H9 (cell line): ENCODE measurements at regions not wholly inside any gene's neighbourhood (a gene's known extent, or its start where the extent isn't known, plus 50 kb on each side); places are given as distances from the start of the nearest gene placed in this dataset.
A peak's percentile ranks its signal among the peaks of the same experiment; 100 is the strongest.

Experiments used
- DNase-seq: peaks from one replicate; pipeline ENCODE4 v3.0.0-alpha.2; 2017
- H2AFZ ChIP-seq: one replicate; pipeline ENCODE4 v1.6.1; 2013; ENCODE audit warnings: mild to moderate bottlenecking, low read length, control low read depth, moderate library complexity
- H2AK5ac ChIP-seq: 2 replicates; pipeline ENCODE4 v1.6.1; 2013; ENCODE audit warnings: low read length, control low read depth, mixed read lengths; ENCODE audit not compliant: insufficient read length
- H2BK120ac ChIP-seq: one replicate; pipeline ENCODE4 v1.6.1; 2013; ENCODE audit warnings: low read depth, mild to moderate bottlenecking, low read length, control low read depth, inconsistent platforms; ENCODE audit not compliant: poor library complexity, severe bottlenecking
- H2BK12ac ChIP-seq: 2 replicates; pipeline ENCODE4 v1.6.1; 2013; ENCODE audit warnings: low read length, control low read depth, mixed read lengths, low read depth; ENCODE audit not compliant: insufficient read length
- H2BK15ac ChIP-seq: 2 replicates; pipeline ENCODE4 v1.6.1; 2013; ENCODE audit warnings: low read depth, low read length, control low read depth
- H2BK20ac ChIP-seq: one replicate; pipeline ENCODE4 v1.6.1; 2013; ENCODE audit warnings: low read depth, mild to moderate bottlenecking, low read length, control low read depth, inconsistent platforms; ENCODE audit not compliant: poor library complexity, severe bottlenecking
- H2BK5ac ChIP-seq: 2 replicates; pipeline ENCODE4 v1.6.1; 2013; ENCODE audit warnings: low read length, control low read depth, mixed read lengths; ENCODE audit not compliant: insufficient read length
- H3K14ac ChIP-seq: 2 replicates; pipeline ENCODE4 v1.6.1; 2013; ENCODE audit warnings: low read length, control low read depth; ENCODE audit not compliant: insufficient read depth
- H3K18ac ChIP-seq: 2 replicates; pipeline ENCODE4 v1.6.1; 2013; ENCODE audit warnings: low read depth, mild to moderate bottlenecking, mixed read lengths, low read length, control low read depth; ENCODE audit not compliant: insufficient read length
- H3K23ac ChIP-seq: 2 replicates; pipeline ENCODE4 v1.6.1; 2013; ENCODE audit warnings: low read length, control low read depth, mixed read lengths, low read depth; ENCODE audit not compliant: insufficient read length
- H3K23me2 ChIP-seq: 2 replicates; pipeline ENCODE4 v1.6.1; 2013; ENCODE audit warnings: low read depth, mild to moderate bottlenecking, mixed read lengths, low read length, control low read depth; ENCODE audit not compliant: insufficient read length, poor library complexity, severe bottlenecking
- H3K27ac ChIP-seq: 2 replicates; pipeline ENCODE4 v1.5.1; 2013; ENCODE audit warnings: low read length, control low read depth, mixed read lengths, low read depth; ENCODE audit not compliant: insufficient read length
- H3K27me3 ChIP-seq: 2 replicates; pipeline ENCODE4 v1.6.1; 2013; ENCODE audit warnings: low read length, control low read depth, inconsistent platforms; ENCODE audit not compliant: insufficient read depth
- H3K4ac ChIP-seq: 2 replicates; pipeline ENCODE4 v1.6.1; 2013; ENCODE audit warnings: low read depth, mild to moderate bottlenecking, control low read depth, inconsistent platforms, low read length, moderate library complexity
- H3K4me1 ChIP-seq: 2 replicates; pipeline ENCODE4 v1.6.1; 2013; ENCODE audit warnings: low read length, control low read depth, inconsistent platforms; ENCODE audit not compliant: insufficient read depth
- H3K4me2 ChIP-seq: 2 replicates; pipeline ENCODE4 v1.6.1; 2013; ENCODE audit warnings: low read length, control low read depth, mixed read lengths; ENCODE audit not compliant: insufficient read length, insufficient read depth
- H3K56ac ChIP-seq: 2 replicates; pipeline ENCODE4 v1.6.1; 2013; ENCODE audit warnings: low read depth, mild to moderate bottlenecking, mixed read lengths, low read length, control low read depth; ENCODE audit not compliant: insufficient read length
- H3K79me1 ChIP-seq: 2 replicates; pipeline ENCODE4 v1.6.1; 2013; ENCODE audit warnings: low read depth, mild to moderate bottlenecking, moderate library complexity, low read length, control low read depth, inconsistent platforms; ENCODE audit not compliant: insufficient read depth, poor library complexity, severe bottlenecking
- H3K79me2 ChIP-seq: 2 replicates; pipeline ENCODE4 v1.6.1; 2013; ENCODE audit warnings: low read length, control low read depth, inconsistent platforms; ENCODE audit not compliant: insufficient read depth
- H3K9ac ChIP-seq: 2 replicates; pipeline ENCODE4 v1.6.1; 2013; ENCODE audit warnings: low read length, control low read depth, mixed read lengths; ENCODE audit not compliant: insufficient read length; ENCODE audit errors: extremely low read depth
- H3K9me3 ChIP-seq: one replicate; pipeline ENCODE4 v1.6.1; 2013; ENCODE audit warnings: low read depth, low read length, inconsistent platforms; ENCODE audit not compliant: control insufficient read depth
- H3T11ph ChIP-seq: one replicate; pipeline ENCODE4 v1.6.1; 2013; ENCODE audit warnings: mild to moderate bottlenecking, low read length, control low read depth, inconsistent platforms
- H4K20me1 ChIP-seq: one replicate; pipeline ENCODE4 v1.6.1; 2013; ENCODE audit not compliant: control insufficient read depth, insufficient read length, insufficient read depth
- H4K5ac ChIP-seq: 2 replicates; pipeline ENCODE4 v1.6.1; 2013; ENCODE audit warnings: low read depth, mild to moderate bottlenecking, mixed read lengths, low read length, control low read depth; ENCODE audit not compliant: insufficient read length
- H4K8ac ChIP-seq: replicated peaks from 2 replicates; pipeline ENCODE4 v1.6.1; 2013; ENCODE audit warnings: low read length, control low read depth, mixed read lengths, low read depth; ENCODE audit not compliant: insufficient read length
- H4K91ac ChIP-seq: 2 replicates; pipeline ENCODE4 v1.6.1; 2013; ENCODE audit warnings: low read depth, mild to moderate bottlenecking, moderate library complexity, mixed read lengths, low read length, control low read depth; ENCODE audit not compliant: insufficient read length
- H3K27ac Mint-ChIP-seq, 3 experiments: 2 replicates in 2 of 3; 3 replicates in 1 of 3; pipeline ENCODE4 v1.8.0; 2020 to 2021; ENCODE audit warnings: mixed read lengths in 3 of 3, mild to moderate bottlenecking in 1 of 3, moderate library complexity in 1 of 3
- H3K27me3 Mint-ChIP-seq: 2 replicates; pipeline ENCODE4 v1.8.0; 2021; ENCODE audit warnings: low read depth, mild to moderate bottlenecking, moderate library complexity, mixed read lengths
- H3K36me3 Mint-ChIP-seq, 3 experiments: 2 replicates in 2 of 3; 3 replicates in 1 of 3; pipeline ENCODE4 v1.8.0; 2020 to 2021; ENCODE audit warnings: low read depth in 3 of 3, mixed read lengths in 3 of 3; ENCODE audit not compliant: insufficient read depth in 1 of 3
- H3K4me1 Mint-ChIP-seq, 2 experiments: 2 replicates each; pipeline ENCODE4 v1.8.0; 2020; ENCODE audit warnings: mixed read lengths in 2 of 2
- H3K4me3 Mint-ChIP-seq, 2 experiments: 2 replicates in 1 of 2; 3 replicates in 1 of 2; pipeline ENCODE4 v1.8.0; 2020 to 2021; ENCODE audit warnings: mild to moderate bottlenecking in 2 of 2, mixed read lengths in 2 of 2, moderate library complexity in 1 of 2
- H3K9me3 Mint-ChIP-seq, 2 experiments: 2 replicates in 1 of 2; 3 replicates in 1 of 2; pipeline ENCODE4 v1.8.0; 2020; ENCODE audit warnings: mild to moderate bottlenecking in 2 of 2, mixed read lengths in 2 of 2, moderate library complexity in 1 of 2
- WGBS: extraction: QIAGEN DNeasy Blood & Tissue Kit; methylation state at CpG from one replicate; pipeline ENCODE4 v1.1.7; 2013; ENCODE audit warnings: missing lambda C conversion rate, low lambda C conversion rate, mixed read lengths; ENCODE audit not compliant: insufficient read length; ENCODE audit errors: extremely low coverage; 5-methylcytosine and 5-hydroxymethylcytosine counted together
- TF ChIP-seq, protein P1 (sequence below): fragments of 200-600 bp; sonication (generic); conservative IDR thresholded peaks from 3 replicates; pipeline ENCODE4 v1.8.0; 2021; ENCODE audit warnings: antibody characterized with exemption, mild to moderate bottlenecking

DNA sequence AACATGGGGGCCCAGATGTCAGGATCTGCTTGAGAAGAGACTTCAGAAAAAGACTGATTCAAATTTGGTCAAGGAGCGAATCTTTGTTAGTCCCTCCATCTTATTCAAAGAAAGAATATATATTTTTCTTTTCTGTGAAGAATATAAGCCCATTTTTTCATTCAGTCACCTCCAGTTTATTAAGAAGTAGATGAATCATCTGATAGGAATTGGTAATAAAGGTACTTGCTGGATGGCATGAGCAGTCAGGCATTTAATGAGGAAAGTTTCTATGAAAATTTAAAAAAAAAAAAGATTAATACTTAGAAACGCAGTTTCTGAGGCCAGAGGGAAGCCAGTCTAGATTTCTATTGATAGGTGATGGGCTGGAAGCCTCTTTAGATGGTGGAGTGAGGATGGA, 373.1 kb upstream of the SMC2 start:
- no peaks in the 10 kb centered on the region for H3K9me3 ChIP-seq
- Mint-ChIP-seq H3K4me1 (no peaks in the 10 kb centered on the region), H3K9me3 (peaks cover 0 to 2% of the 10 kb centered on the region in 2 experiments; a peak in 2 of 5 replicates), H3K4me3 (no peak overlapping the region), H3K36me3 (no peaks in the 10 kb centered on the region), H3K27me3 (no peaks in the 10 kb centered on the region), H3K27ac (peak overlapping the region in 1 of 3 experiments; percentile 31; a peak in 1 of 7 replicates)
- H3K14ac ChIP-seq = no peak overlapping the region
- no peak overlapping the region for H2BK120ac ChIP-seq
- no peaks in the 10 kb centered on the region for H3K79me2 ChIP-seq
- H4K20me1 ChIP-seq = no peaks in the 10 kb centered on the region
- WGBS = no CpG with 5 or more reads among the region's 2 CpGs
- H4K8ac ChIP-seq = no peak overlapping the region
- no peak overlapping the region for H2BK20ac ChIP-seq
- no peaks in the 10 kb centered on the region for H3K23me2 ChIP-seq
- H3K79me1 ChIP-seq = no peaks in the 10 kb centered on the region
- no peaks in the 10 kb centered on the region for H3K27me3 ChIP-seq
- no peak overlapping the region for H3K4ac ChIP-seq
- H4K5ac ChIP-seq = no peak overlapping the region
- no peak overlapping the region for H3T11ph ChIP-seq
- TF ChIP-seq, protein P1, sequence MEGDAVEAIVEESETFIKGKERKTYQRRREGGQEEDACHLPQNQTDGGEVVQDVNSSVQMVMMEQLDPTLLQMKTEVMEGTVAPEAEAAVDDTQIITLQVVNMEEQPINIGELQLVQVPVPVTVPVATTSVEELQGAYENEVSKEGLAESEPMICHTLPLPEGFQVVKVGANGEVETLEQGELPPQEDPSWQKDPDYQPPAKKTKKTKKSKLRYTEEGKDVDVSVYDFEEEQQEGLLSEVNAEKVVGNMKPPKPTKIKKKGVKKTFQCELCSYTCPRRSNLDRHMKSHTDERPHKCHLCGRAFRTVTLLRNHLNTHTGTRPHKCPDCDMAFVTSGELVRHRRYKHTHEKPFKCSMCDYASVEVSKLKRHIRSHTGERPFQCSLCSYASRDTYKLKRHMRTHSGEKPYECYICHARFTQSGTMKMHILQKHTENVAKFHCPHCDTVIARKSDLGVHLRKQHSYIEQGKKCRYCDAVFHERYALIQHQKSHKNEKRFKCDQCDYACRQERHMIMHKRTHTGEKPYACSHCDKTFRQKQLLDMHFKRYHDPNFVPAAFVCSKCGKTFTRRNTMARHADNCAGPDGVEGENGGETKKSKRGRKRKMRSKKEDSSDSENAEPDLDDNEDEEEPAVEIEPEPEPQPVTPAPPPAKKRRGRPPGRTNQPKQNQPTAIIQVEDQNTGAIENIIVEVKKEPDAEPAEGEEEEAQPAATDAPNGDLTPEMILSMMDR = no peak
- no peak overlapping the region for H3K18ac ChIP-seq
- no peak overlapping the region for H2BK5ac ChIP-seq
- no peaks in the 10 kb centered on the region for H3K4me1 ChIP-seq
- H2AFZ ChIP-seq = no peak overlapping the region
- H3K56ac ChIP-seq = no peak overlapping the region
- H3K9ac ChIP-seq = no peak overlapping the region
- H3K27ac ChIP-seq = no peak overlapping the region
- no peak overlapping the region for H2AK5ac ChIP-seq
- H3K23ac ChIP-seq = no peak overlapping the region
- no peak overlapping the region for H3K4me2 ChIP-seq
- no peak overlapping the region for H2BK15ac ChIP-seq
- no peak for DNase-seq
- no peak overlapping the region for H2BK12ac ChIP-seq
- H4K91ac ChIP-seq = no peak overlapping the region
